ENCODE measurements at regions not wholly inside any gene's neighbourhood (a gene's known extent, or its start where the extent isn't known, plus 50 kb on each side); places are given as distances from the start of the nearest gene placed in this dataset.

- no peak overlapping the region for H3K4me3 ChIP-seq (ENCODE audit: insufficient read length, low read depth)
- no peak overlapping the region for H3K9ac ChIP-seq (ENCODE audit: insufficient read length, low read depth)
- peaks cover 19% of the 10 kb centered on the region for H3K27me3 ChIP-seq (ENCODE audit: insufficient read depth, insufficient read length)
- H3K9me3 ChIP-seq (ENCODE audit: insufficient read depth, low read length), result no peaks in the 10 kb centered on the region
- no peak for DNase-seq (ENCODE audit: low read depth, low spot score)
- TF ChIP-seq YY1 (IDR thresholded peaks at IDR 0.05; ENCODE audit: insufficient read depth, insufficient read length) (no peak), SUZ12 (IDR thresholded peaks at IDR 0.05; ENCODE audit: extremely low read depth, insufficient read depth, insufficient read length) (no peak), ZNF274 (IDR thresholded peaks at IDR 0.05; ENCODE audit: low read depth, low read length) (no peak)
- no peaks in the 10 kb centered on the region for H3K36me3 ChIP-seq (ENCODE audit: insufficient read depth, insufficient read length, low read length)
- peaks cover 10% of the 10 kb centered on the region for H3K4me1 ChIP-seq (ENCODE audit: insufficient read depth, insufficient read length)
Measured at GRCh38 chr11:45095691-45096010, 50.8 kb upstream of the PRDM11 start.

GRCh38 chr11:45096636-45097035, 49.8 kb upstream of the PRDM11 start:
- DNase-seq (ENCODE audit: low read depth, low spot score), result no peak

More at GRCh38 chr11:45096636-45097035, 49.8 kb upstream of the PRDM11 start:
- no peaks in the 10 kb centered on the region for H3K9me3 ChIP-seq (ENCODE audit: insufficient read depth, low read length)
- H3K9ac ChIP-seq (ENCODE audit: insufficient read length, low read depth), result no peak overlapping the region
- peaks cover 10% of the 10 kb centered on the region for H3K4me1 ChIP-seq (ENCODE audit: insufficient read depth, insufficient read length)
- no peaks in the 10 kb centered on the region for H3K36me3 ChIP-seq (ENCODE audit: insufficient read depth, insufficient read length, low read length)
- H3K4me3 ChIP-seq (ENCODE audit: insufficient read length, low read depth), result no peak overlapping the region
- peaks cover 22% of the 10 kb centered on the region for H3K27me3 ChIP-seq (ENCODE audit: insufficient read depth, insufficient read length)
- TF ChIP-seq SUZ12 (IDR thresholded peaks at IDR 0.05; ENCODE audit: extremely low read depth, insufficient read depth, insufficient read length), result no peak
- no peak for TF ChIP-seq ZNF274 (IDR thresholded peaks at IDR 0.05; ENCODE audit: low read depth, low read length)
- no peak for TF ChIP-seq YY1 (IDR thresholded peaks at IDR 0.05; ENCODE audit: insufficient read depth, insufficient read length)
